ENCODE measurements at regions not wholly inside any gene's neighbourhood (a gene's known extent, or its start where the extent isn't known, plus 50 kb on each side); places are given as distances from the start of the nearest gene placed in this dataset.
"Not testable (repeated sequence)": the region's sequence is repeated elsewhere in the genome, so short reads cannot be mapped to it uniquely, and the experiment has no call there.

DNA sequence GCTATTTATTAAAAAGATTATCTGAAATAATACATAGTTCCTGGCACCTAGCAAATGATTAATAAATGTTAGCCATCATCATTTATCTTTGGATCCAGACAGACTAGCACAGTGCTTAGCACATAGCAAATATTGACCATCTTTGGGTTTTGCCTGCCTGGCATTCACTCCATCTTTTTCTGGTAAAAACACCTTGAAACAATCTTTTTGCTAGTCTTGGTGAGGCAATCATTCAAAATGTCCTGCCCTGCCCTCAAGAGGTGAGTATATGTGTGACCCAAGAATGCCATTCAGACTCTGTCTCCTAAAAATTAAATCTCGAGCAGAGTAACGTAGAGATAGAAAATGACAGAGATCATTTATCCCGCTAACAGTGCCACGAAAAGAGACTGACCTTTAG, 78.3 kb upstream of the ZNF280D start:
- no peak for DNase-seq (ENCODE audit: low spot score)

DNA sequence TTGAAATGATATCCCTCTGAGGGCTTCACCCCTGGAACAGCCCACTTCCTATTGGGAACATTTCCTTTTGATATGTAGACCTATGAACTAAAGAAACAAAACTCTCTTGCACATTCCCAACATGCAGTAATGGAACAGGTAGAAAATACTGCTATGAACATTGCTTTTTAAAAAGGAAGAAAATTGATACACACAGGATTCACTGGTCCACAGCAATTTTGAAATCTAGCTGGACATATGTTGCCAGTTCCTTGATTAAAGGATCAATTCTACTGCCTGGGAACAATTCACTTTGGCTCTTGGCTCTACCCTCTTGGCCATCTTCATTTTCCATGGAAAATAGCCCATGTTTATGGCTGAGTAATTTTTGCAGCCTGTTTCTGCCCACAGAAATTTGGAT, 74.9 kb upstream of the ZNF280D start:
- DNase-seq (ENCODE audit: low spot score): no peak

DNA sequence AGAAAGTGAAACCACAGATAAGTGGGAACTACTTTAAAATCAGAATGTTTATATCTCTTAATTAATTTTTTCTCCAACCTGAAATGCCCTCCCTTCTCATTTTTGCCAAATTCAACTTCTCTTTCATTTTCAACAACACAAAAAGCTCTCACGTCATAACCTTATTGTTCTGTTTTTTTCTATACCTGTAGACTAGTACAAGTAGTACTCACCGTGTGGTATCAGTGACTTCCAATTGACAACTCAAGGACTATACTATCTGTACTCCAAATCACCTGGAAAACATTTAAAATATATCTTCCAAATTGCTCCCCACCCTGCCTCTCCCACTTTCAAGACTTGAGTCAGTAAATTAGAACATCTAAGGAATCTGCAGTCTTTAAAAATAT, 72.8 kb upstream of the ZNF280D start:
- no peak for DNase-seq (ENCODE audit: low spot score)

DNA sequence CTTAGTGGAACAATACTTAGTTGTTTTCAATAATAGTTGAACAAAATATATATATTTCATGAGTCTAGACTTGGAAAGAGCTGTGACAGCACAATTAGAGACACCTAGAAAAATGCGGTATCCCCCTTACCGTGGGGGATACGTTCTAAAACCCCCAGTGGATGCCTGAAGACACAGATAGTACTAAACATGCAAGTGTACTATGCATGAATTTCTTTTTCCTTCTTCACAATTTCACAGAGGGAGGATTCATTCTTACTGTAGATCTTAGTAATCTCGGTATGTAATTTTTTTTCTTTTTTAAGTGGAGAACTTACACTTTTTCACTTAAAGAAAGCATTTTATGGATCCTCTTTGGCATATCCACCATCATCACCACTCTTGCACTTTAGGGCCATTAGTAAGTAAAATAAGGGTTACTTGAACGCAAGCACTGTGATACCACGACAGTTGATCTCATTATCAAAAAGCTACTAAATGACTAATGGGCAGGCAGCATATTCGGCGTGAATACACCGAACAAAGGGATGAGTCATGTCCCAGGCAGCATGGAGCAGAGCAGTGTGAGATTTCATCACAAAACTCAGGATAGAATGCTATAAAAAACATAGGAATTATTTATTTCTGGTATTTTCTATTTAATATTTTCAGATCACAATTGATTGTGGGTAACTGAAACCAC, 72.3 kb upstream of the ZNF280D start:
- no peak for DNase-seq (ENCODE audit: low spot score)

DNA sequence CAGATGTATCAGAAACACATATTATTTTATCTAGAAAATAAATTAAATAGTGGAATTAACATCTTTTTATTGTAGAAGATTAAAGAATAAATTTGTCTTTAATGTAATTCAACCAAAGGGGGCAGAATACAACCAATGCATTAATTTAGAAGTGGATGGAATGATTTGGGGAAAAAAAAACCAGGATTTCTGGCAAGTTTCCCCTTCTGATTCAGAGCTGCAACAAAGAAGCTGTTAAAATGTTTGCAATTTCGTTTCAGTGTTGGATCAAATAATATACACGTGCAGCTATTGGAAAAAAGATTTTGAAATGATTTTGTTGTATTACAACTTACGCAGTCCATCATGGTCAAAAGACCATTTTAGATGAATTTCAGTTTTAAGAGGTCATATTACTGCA, 71.6 kb upstream of the ZNF280D start:
- no peak for DNase-seq (ENCODE audit: low spot score)

DNA sequence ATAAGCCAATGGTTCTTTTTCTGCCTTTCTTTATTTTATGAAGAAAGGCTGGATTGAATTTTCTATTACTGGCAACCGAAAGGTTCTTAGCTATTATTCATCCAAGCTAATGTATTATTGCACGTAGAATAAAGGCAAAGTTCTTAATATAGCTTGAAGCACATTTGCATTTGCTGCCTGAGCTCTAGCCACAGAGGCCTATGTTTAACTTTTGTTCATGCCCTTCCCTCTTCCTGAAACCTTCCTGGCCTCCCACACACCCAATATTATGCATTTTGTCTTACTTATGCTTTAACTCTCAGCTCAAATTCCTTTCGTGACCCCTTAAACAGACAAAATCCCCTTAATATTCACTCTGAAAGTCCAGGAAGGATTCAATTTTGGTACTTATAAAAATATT, 71.0 kb upstream of the ZNF280D start:
- no peak for DNase-seq (ENCODE audit: low spot score)

DNA sequence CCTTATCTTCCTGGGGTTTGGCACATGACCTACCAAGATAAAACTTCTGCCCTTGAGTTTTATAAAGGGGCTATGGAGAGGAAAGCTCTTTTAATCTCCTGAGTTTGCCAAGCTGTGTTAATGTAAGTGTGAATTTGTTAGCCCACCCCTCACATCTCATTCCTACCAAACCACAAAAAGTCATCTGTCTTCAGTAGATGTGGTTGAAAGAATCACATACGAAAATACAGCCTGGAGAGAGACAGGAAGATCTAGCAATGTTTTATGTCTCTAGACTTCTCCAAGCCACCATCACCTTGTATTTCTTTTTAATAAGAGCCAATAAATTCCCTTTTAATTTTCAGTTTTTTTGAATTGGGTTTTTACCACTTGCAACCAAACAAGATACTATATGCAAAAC, 68.9 kb upstream of the ZNF280D start:
- DNase-seq (ENCODE audit: low spot score): no peak

DNA sequence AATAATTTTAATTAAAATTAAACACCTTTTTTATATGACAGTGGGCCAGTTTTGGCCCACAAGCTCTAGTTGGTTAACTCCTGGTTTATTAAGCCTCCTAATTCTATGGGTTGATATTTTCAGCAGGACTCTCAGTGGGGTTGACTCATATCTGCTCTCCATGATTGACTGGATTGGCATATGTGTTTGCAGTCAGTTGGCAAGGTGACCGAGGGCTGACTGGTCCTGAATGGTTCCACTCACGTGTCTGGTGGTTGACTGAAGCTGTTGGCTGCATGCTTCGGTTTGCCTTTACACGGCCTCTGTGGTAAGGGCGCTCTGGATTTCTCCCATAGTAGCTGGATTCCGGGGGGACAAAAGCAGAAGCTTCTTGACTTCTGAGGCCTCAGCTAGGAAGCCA, 65.3 kb upstream of the ZNF280D start:
- DNase-seq (ENCODE audit: low spot score): no peak

DNA sequence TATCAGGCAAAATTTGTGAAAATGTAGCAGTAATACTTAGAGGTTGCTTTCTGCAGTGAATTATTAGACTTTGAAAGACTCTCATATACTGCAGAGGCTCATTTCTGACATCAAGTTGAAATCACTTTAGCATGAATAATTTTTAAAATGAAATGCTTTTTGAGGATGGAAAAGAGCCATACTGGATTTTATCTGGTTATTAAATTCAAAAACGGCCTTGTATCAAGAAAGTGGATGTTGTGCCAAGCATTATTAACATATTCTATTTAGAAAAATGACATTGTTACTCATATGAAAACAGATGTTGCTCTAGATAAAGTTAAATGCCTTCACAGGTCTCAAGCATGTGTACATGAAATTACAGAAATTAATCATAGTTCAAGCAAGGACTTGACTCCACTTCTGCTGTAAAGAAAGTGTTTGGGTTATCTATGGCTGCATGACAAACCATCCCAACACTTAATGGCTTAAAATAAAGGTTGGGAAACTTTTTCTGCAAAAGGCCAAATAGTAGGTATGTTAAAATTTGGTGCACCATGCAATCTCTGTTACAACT, 64.5 kb upstream of the ZNF280D start:
- DNase-seq (ENCODE audit: low spot score): no peak

DNA sequence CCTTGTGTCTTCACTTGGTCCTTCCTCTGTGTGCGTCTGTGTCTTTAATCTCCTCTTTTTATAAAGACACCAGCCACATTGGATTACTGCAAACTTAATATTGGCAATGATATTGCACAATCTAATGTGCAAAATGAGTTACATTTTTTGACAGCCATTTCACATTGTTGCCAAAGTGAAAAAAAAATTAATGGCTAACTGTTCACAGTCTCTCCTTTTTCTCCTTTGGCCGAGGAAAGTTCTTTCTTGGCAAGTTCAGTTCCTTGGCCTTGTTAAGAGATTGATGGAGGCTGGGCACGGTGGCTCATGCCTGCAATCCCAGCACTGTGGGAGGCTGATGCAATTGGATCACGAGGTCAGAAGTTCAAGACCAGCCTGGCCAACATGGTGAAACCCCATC, 62.2 kb upstream of the ZNF280D start:
- DNase-seq (ENCODE audit: low spot score): no peak

DNA sequence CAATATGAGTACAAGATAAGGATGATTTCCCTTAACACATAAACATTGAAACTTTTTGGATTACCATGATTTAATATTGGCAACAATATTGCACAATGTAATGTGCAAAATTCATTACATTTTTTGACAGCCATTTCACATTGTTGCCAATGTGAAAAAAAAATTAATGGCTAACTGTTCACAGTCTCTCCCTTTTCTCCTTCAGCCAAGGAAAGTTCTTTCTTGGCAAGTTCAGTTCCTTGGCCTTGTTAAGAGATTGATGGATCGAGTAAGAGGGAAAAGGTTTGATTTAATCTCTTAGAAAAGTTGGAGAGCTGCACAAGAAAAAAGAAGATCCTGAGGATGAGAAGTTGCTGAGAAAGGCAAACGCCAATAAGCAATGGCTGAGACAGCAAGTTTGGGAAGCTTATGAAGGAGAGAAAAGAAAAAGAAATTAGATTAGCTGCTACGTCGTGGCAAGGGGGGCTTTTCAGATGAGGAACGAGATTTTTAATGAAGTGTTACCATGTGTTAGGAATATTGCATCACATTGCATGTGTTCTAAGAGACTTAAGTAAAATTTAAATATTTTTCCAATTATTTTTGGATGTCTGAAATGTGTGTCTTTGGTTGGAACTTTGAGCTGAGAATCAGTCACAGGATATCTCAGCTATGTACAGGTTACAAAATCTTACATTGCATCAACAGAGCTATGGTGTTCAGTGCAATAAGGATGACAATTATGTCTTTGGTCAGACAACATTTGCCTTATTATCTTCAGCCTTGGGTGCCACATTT, 61.4 kb upstream of the ZNF280D start:
- no peak for DNase-seq (ENCODE audit: low spot score)

DNA sequence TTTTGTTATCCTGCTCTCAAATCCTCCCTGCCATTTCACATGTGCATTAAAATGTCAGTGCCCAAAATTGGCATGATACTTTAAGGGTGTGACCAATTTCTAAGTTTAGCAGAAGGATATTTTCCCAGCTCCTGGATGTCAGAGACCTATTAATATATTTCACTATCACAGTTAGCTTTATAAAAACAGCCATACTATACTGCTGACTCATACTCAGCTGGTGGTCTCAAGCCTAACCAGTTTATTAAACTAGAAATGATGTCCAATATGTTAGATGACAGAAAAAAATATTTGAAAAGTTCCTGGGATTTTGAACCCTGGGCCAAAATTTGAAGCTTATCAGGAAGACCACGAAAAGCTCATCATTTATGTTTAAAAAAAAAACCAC, 60.9 kb upstream of the ZNF280D start:
- no peak for DNase-seq (ENCODE audit: low spot score)

DNA sequence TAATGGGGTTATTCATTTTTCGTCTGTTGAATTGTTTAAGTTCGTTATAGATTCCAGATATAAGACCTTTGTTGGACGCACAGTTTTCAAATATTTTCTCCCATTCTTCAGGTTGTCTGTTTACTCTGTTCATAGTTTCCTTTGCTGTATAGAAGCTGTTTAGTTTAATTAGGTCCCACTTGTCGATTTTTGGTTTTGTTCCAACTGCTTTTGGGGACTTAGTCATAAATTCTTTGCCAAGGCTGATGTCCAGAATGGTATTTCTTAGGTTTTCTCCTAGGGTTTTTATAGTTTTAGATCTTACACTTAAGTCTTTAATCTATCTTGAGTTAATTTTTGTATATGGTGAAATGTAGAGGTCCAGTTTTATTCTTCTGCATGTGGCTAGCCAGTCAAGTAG, 58.9 kb upstream of the ZNF280D start:
- no peak for DNase-seq (ENCODE audit: low spot score)

DNA sequence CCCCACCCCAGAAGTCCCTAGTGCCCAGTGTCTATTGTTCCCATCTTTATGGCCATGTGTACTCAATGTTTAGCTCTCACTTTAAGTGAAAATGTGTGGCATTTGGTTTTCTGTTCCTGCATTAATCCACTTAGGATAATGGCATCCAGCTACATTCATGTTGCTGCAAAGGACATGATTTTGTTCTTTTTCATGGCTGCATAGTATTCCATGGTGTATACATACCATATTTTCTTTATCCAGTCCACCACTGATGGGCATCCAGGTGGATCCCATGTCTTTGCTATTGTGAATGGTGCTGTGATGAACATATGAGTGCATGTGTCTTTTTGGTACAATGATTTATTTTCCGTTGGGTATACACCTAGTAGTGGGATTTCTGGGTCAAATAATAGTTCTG, 58.2 kb upstream of the ZNF280D start:
- not testable (repeated sequence) for DNase-seq (ENCODE audit: low spot score)

DNA sequence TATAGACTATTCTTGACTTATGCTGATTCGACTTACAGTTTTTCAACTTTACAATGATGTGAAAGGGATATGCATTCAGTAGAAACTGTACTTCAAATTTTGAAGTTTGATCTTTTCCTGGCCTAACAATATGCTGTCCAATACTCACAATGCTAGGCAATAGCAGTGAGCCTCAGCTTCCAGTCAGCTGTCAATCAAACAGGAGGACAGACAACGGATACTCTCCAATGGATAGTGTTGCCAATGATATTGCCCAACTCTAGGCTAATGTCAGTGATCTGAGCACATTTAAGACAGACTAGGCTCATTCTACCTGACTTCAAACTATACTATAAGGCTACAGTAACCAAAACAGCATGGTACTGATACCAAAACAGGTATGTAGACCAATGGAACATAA, 55.0 kb upstream of the ZNF280D start:
- no peak for DNase-seq (ENCODE audit: low spot score)

DNA sequence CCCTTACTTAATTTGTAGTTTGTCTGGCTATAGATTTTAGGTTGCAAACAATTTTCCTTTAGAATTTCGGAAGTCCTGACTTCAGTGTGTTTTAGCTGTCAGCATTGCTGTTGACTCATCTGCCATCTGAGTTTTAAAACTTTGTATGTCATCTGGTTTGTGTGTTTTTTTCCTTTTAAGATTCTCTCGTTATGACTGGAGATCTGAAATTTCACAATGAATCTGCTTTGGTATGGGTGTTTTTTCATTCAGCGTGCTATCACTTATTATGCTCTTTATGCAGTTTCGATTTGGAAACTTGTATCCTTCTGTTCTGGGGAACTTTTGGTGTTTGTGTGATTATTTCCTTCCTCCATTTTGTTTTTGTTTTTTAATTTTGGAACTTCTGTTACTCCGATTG, 53.7 kb upstream of the ZNF280D start:
- DNase-seq (ENCODE audit: low spot score): no peak

DNA sequence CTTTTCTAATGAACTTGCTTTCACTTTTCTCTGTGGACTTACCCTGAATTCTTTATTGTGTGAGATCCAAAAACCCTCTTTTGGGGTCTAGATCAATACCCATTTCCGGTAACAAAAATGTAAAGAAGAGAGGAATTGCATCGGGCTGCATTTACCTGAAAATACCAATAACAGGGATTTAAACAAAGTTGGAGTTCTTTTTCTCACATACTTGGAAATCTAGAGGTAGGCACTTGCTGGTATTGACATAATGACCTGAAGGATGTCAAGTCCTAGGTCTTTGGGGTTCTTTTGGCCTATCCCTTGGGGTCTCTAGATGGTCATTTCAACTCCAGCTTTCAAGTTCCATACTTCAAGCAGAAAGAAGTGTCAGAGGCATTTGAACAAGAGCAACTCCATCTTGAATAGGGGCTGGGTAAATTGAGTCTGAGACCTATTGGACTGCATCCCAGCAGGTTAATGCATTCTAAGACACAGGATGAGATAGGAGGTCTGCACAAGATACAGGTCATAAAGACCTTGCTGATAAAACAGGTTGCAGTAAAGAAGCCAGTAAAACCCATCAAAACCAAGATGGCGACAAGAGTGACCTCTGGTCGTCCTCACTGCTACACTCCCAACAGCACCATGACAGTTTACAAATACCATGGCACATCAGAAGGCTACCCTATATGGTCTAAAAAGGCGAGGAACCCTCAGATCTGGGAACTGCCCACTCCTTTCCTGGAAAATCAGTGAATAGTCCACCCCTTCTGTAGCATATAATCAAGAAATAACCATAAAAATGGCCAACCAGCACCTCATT, 50.8 kb upstream of the ZNF280D start:
- DNase-seq (ENCODE audit: low spot score): no peak

DNA sequence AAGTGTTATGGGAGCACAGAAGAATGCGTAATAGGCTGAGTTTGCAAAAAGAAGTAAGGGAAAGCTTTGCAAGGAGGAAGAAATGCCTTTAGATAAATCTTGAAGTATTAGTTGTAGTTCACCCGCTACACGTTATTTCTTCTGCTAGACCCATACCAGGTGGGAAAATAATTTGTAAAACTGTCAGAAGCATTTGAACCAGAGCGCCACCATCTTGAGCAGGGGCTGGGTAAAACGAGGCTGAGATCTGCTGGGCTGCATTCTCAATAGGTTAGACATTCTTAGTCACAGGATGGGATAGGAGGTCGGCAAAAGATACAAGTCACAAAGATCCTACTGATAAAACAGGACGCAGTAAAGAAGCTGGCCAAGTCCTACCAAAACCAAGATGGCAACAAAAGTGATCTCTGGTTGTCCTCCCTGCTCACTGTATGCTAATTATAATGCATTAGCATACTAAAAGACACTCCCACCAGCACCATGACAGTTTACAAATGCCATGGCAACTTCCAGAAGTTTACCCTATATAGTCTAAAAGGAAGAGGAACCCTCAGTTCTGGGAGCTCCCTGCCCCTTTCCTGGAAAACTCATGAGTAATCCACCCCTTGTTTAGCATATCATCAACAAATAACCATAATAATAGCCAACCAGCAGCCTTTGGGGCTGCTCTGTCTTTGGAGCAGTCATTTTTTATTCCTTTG, 50.0 kb upstream of the ZNF280D start:
- DNase-seq (ENCODE audit: low spot score): no peak
